Endodermal cell (in vitro differentiated cells): ENCODE measurements at regions not wholly inside any gene's neighbourhood (a gene's known extent, or its start where the extent isn't known, plus 50 kb on each side); places are given as distances from the start of the nearest gene placed in this dataset.

Experiments used
- DNase-seq: peaks from one replicate; pipeline ENCODE4 v3.0.0-alpha.2; 2017
- H3K27ac ChIP-seq: 2 replicates; pipeline ENCODE4 v1.5.1; 2013; ENCODE audit warnings: mild to moderate bottlenecking, low read depth, low read length, moderate library complexity
- H3K27me3 ChIP-seq: 2 replicates; pipeline ENCODE4 v1.6.1; 2013; ENCODE audit warnings: mild to moderate bottlenecking, low read length, moderate library complexity; ENCODE audit not compliant: insufficient read depth, control insufficient read depth, poor library complexity, severe bottlenecking
- H3K36me3 ChIP-seq: 2 replicates; pipeline ENCODE4 v1.7.0; 2013; ENCODE audit warnings: mild to moderate bottlenecking, low read length, moderate library complexity; ENCODE audit not compliant: control insufficient read depth, insufficient read depth
- H3K4me1 ChIP-seq: one replicate; pipeline ENCODE4 v1.7.0; 2013; ENCODE audit warnings: low read length; ENCODE audit not compliant: control insufficient read depth, insufficient read depth
- H3K4me3 ChIP-seq: 2 replicates; pipeline ENCODE4 v1.5.1; 2013; ENCODE audit warnings: mild to moderate bottlenecking, low read length, moderate library complexity
- H3K9ac ChIP-seq: 2 replicates; pipeline ENCODE4 v1.6.1; 2013; ENCODE audit warnings: mild to moderate bottlenecking, low read length, moderate library complexity; ENCODE audit not compliant: poor library complexity, severe bottlenecking; ENCODE audit errors: extremely low read depth
- H3K9me3 ChIP-seq: 2 replicates; pipeline ENCODE4 v1.6.1; 2013; ENCODE audit warnings: mild to moderate bottlenecking, low read length, moderate library complexity; ENCODE audit not compliant: control insufficient read depth
- H3K27ac Mint-ChIP-seq: 2 replicates; pipeline ENCODE4 v1.8.0; 2020; ENCODE audit warnings: mixed read lengths
- H3K27me3 Mint-ChIP-seq: 2 replicates; pipeline ENCODE4 v1.8.0; 2021; ENCODE audit warnings: mild to moderate bottlenecking, mixed read lengths; ENCODE audit not compliant: insufficient read depth
- H3K36me3 Mint-ChIP-seq: 2 replicates; pipeline ENCODE4 v1.8.0; 2020; ENCODE audit warnings: low read depth, mixed read lengths
- H3K4me1 Mint-ChIP-seq: 2 replicates; pipeline ENCODE4 v1.8.0; 2020; ENCODE audit warnings: mixed read lengths
- H3K4me3 Mint-ChIP-seq: 2 replicates; pipeline ENCODE4 v1.8.0; 2020; ENCODE audit warnings: mild to moderate bottlenecking, moderate library complexity, mixed read lengths
- H3K9me3 Mint-ChIP-seq: 2 replicates; pipeline ENCODE4 v1.8.0; 2020; ENCODE audit warnings: mild to moderate bottlenecking, mixed read lengths
- CTCF ChIP-seq: fragments of 200-600 bp; sonication (generic); conservative IDR thresholded peaks from 2 replicates; pipeline ENCODE4 v1.5.0; 2021; ENCODE audit warnings: antibody characterized with exemption, mild to moderate bottlenecking
- WGBS, 2 experiments: methylation state at CpG; one replicate each; pipeline versions ENCODE4 v1.1.5 to v1.1.7; 2013; ENCODE audit warnings: missing lambda C conversion rate in 2 of 2, mixed read lengths in 1 of 2; ENCODE audit not compliant: insufficient coverage in 1 of 2, insufficient read length in 1 of 2; 5-methylcytosine and 5-hydroxymethylcytosine counted together

DNA sequence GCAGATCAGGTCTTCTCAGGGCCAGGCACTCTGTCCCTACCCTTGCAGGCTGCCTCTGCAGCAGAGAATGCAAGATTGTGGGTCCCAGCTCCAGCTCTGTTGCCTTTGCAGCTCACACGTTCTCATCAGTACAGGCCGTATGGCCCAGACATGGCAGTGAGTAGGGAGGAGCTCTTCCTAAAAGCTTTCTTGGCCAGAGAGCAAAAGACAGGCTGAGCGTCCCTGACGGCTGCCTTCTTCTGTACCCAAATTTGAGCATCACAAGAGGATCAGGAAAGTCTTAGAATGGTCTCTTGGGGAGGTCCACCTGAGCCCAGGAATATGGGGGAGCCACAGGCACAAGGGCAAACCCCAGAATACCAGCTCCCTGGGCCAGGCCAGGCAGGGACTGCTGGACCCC, 266.3 kb upstream of the ZMIZ1 start:
- no peak overlapping the region for H3K27ac Mint-ChIP-seq
- WGBS, 2 experiments, result 85 to 100% methylated on average over 3 to 4 of the region's 4 CpGs
- H3K4me3 ChIP-seq, result no peak overlapping the region
- no peaks in the 10 kb centered on the region for H3K36me3 ChIP-seq
- no peak overlapping the region for H3K9ac ChIP-seq
- no peak for DNase-seq
- peaks cover 4% of the 10 kb centered on the region for H3K4me1 ChIP-seq
- H3K4me3 Mint-ChIP-seq, result no peak overlapping the region
- H3K27me3 Mint-ChIP-seq, result peaks cover 41% of the 10 kb centered on the region
- TF ChIP-seq CTCF, result no peak
- peaks cover 8% of the 10 kb centered on the region for H3K4me1 Mint-ChIP-seq
- H3K27ac ChIP-seq, result no peak overlapping the region
- no peaks in the 10 kb centered on the region for H3K36me3 Mint-ChIP-seq
- no peaks in the 10 kb centered on the region for H3K9me3 Mint-ChIP-seq
- H3K27me3 ChIP-seq, result peaks cover 17% of the 10 kb centered on the region
- H3K9me3 ChIP-seq, result no peaks in the 10 kb centered on the region

DNA sequence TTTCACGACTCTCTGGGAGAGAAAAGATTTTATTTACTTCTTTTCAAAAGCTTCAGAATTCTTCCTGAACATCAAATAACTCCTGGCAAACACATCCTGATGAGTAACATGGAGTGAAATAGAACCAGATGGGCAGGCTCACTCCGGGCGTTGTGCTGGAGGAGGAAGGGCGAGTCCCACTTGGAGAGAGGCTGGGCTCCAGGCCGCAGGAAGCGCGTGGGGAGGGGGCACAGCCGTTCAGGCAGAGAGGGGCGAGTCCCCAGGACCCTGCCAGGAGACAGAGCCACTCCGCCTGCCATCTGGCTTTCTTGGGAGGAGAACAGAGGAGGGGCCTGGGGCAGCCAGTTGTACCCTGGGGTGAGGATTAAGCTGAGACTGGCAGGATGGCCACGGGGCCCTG, 265.9 kb upstream of the ZMIZ1 start:
- H3K9me3 ChIP-seq, result no peaks in the 10 kb centered on the region
- Mint-ChIP-seq H3K27ac (no peak overlapping the region), H3K9me3 (no peaks in the 10 kb centered on the region), H3K27me3 (peaks cover 39% of the 10 kb centered on the region), H3K4me1 (peaks cover 12% of the 10 kb centered on the region), H3K36me3 (no peaks in the 10 kb centered on the region), H3K4me3 (no peak overlapping the region)
- DNase-seq, result no peak
- no peak for TF ChIP-seq CTCF
- H3K4me1 ChIP-seq, result peaks cover 4% of the 10 kb centered on the region
- no peak overlapping the region for H3K4me3 ChIP-seq
- peaks cover 17% of the 10 kb centered on the region for H3K27me3 ChIP-seq
- H3K36me3 ChIP-seq, result no peaks in the 10 kb centered on the region
- 86 to 100% methylated on average over 2 to 11 of the region's 11 CpGs for WGBS, 2 experiments
- no peak overlapping the region for H3K27ac ChIP-seq
- no peak overlapping the region for H3K9ac ChIP-seq

GRCh38 chr10:78803710-78804109, 265.1 kb upstream of the ZMIZ1 start:
- H3K4me3 ChIP-seq, result no peak overlapping the region
- H3K27ac ChIP-seq, result no peak overlapping the region
- no peak for DNase-seq
- no peaks in the 10 kb centered on the region for H3K9me3 Mint-ChIP-seq
- H3K4me1 Mint-ChIP-seq, result peaks cover 17% of the 10 kb centered on the region
- no peak overlapping the region for H3K4me3 Mint-ChIP-seq
- H3K4me1 ChIP-seq, result peaks cover 4% of the 10 kb centered on the region
- H3K36me3 Mint-ChIP-seq, result no peaks in the 10 kb centered on the region
- H3K9me3 ChIP-seq, result no peaks in the 10 kb centered on the region
- peaks cover 17% of the 10 kb centered on the region for H3K27me3 ChIP-seq
- H3K36me3 ChIP-seq, result no peaks in the 10 kb centered on the region
- H3K9ac ChIP-seq, result no peak overlapping the region
- WGBS, 2 experiments, result 93 to 98% methylated on average over 3 to 8 of the region's 8 CpGs
- H3K27me3 Mint-ChIP-seq, result peaks cover 37% of the 10 kb centered on the region
- TF ChIP-seq CTCF, result no peak
- no peak overlapping the region for H3K27ac Mint-ChIP-seq
